Natural killer cell (primary cell): ENCODE measurements at regions not wholly inside any gene's neighbourhood (a gene's known extent, or its start where the extent isn't known, plus 50 kb on each side); places are given as distances from the start of the nearest gene placed in this dataset.

Experiments
- ATAC-seq, 3 donors: fragments of 150-1000 bp in 2 of 3; fragments of 200-7000 bp in 1 of 3; cut with Tn5 transposase; 1 replicate in 1 of 3; 2 replicates in 2 of 3; pipeline ENCODE4 v1.10.0; 2021; ENCODE audit warnings: mild to moderate bottlenecking in 2 of 3, moderate library complexity in 2 of 3
- DNase-seq, 2 donors: peaks; one replicate each; pipeline versions ENCODE4 v3.0.0 to v3.0.0-alpha.2; 2013 to 2021; ENCODE audit warnings: mixed read lengths in 1 of 2
- H3K27ac ChIP-seq: one replicate; pipeline ENCODE4 v1.5.1; 2013; ENCODE audit warnings: mild to moderate bottlenecking, low read length
- H3K27me3 ChIP-seq: one replicate; pipeline ENCODE4 v1.6.1; 2013; ENCODE audit warnings: low read length; ENCODE audit not compliant: control insufficient read depth, insufficient read depth
- H3K36me3 ChIP-seq: one replicate; pipeline ENCODE4 v1.6.1; 2013; ENCODE audit warnings: low read length; ENCODE audit not compliant: control insufficient read depth, insufficient read depth
- H3K4me1 ChIP-seq: one replicate; pipeline ENCODE4 v1.6.1; 2013; ENCODE audit warnings: low read length; ENCODE audit not compliant: control insufficient read depth, insufficient read depth
- H3K4me3 ChIP-seq: one replicate; pipeline ENCODE4 v1.5.1; 2013; ENCODE audit warnings: low read length
- H3K9me3 ChIP-seq: one replicate; pipeline ENCODE4 v1.6.1; 2013; ENCODE audit warnings: low read length; ENCODE audit not compliant: control insufficient read depth, insufficient read depth
- H3K27ac Mint-ChIP-seq, 2 donors: one replicate each; pipeline ENCODE4 v1.8.0; 2022; ENCODE audit warnings: mild to moderate bottlenecking in 2 of 2, mixed read lengths in 2 of 2, moderate library complexity in 1 of 2
- H3K27me3 Mint-ChIP-seq, 2 donors: one replicate each; pipeline ENCODE4 v1.8.0; 2022; ENCODE audit warnings: low read depth in 2 of 2, mixed read lengths in 2 of 2
- H3K36me3 Mint-ChIP-seq: one replicate; pipeline ENCODE4 v1.8.0; 2022; ENCODE audit warnings: mixed read lengths
- H3K4me1 Mint-ChIP-seq, 2 donors: one replicate each; pipeline ENCODE4 v1.8.0; 2022; ENCODE audit warnings: mixed read lengths in 2 of 2
- H3K4me3 Mint-ChIP-seq: one replicate; pipeline ENCODE4 v1.8.0; 2022; ENCODE audit warnings: mild to moderate bottlenecking, moderate library complexity, mixed read lengths
- H3K9me3 Mint-ChIP-seq, 2 donors: one replicate each; pipeline ENCODE4 v1.8.0; 2022; ENCODE audit warnings: mixed read lengths in 2 of 2
- WGBS: methylation state at CpG from one replicate; pipeline ENCODE4 v1.1.7; 2013; ENCODE audit warnings: missing lambda C conversion rate; ENCODE audit not compliant: insufficient coverage; 5-methylcytosine and 5-hydroxymethylcytosine counted together
- intact Hi-C: fragments of 100-400 bp; cut with micrococcal nuclease; formaldehyde crosslinking; loops from one replicate; pipeline ENCODE4 v1.14.2; 2022
- TF ChIP-seq, protein P1 (sequence below): fragments of 200-600 bp; IDR thresholded peaks from one replicate; pipeline ENCODE4 v1.8.0; 2022; ENCODE audit warnings: antibody characterized with exemption

DNA sequence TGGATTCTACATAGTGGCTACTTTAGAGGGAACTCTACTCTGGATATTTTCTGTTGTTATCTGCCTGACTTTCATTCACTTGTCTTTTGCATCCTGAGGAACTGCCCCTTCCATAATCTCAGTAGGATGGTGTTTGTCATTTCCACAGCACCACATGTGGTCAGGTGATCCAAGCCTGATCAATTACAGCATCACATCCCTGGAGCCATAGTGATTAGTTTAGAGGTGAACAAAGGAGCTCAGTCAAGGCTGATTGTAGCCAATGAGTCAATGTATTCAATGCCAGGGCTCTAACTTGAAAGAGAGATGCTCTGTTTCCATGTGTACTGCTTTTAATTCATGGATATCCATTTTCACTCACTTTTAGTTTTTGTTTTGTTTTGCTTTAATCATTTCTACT lies 478.7 kb upstream of the ADAMTS9 start:
- Mint-ChIP-seq H3K4me3 (no peak overlapping the region), H3K27ac (no peak overlapping the region), H3K27me3 (no peaks in the 10 kb centered on the region), H3K4me1 (no peaks in the 10 kb centered on the region), H3K36me3 (no peaks in the 10 kb centered on the region), H3K9me3 (peaks cover 4 to 10% of the 10 kb centered on the region in 2 donors)
- no peak overlapping the region for H3K27ac ChIP-seq
- H3K27me3 ChIP-seq = no peaks in the 10 kb centered on the region
- DNase-seq (no peak), ATAC-seq (no peak)
- H3K36me3 ChIP-seq = no peaks in the 10 kb centered on the region
- intact Hi-C loops = no loop called here
- no peak overlapping the region for H3K4me3 ChIP-seq
- H3K9me3 ChIP-seq = no peaks in the 10 kb centered on the region
- TF ChIP-seq, protein P1, sequence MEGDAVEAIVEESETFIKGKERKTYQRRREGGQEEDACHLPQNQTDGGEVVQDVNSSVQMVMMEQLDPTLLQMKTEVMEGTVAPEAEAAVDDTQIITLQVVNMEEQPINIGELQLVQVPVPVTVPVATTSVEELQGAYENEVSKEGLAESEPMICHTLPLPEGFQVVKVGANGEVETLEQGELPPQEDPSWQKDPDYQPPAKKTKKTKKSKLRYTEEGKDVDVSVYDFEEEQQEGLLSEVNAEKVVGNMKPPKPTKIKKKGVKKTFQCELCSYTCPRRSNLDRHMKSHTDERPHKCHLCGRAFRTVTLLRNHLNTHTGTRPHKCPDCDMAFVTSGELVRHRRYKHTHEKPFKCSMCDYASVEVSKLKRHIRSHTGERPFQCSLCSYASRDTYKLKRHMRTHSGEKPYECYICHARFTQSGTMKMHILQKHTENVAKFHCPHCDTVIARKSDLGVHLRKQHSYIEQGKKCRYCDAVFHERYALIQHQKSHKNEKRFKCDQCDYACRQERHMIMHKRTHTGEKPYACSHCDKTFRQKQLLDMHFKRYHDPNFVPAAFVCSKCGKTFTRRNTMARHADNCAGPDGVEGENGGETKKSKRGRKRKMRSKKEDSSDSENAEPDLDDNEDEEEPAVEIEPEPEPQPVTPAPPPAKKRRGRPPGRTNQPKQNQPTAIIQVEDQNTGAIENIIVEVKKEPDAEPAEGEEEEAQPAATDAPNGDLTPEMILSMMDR = no peak
- H3K4me1 ChIP-seq = no peaks in the 10 kb centered on the region

DNA sequence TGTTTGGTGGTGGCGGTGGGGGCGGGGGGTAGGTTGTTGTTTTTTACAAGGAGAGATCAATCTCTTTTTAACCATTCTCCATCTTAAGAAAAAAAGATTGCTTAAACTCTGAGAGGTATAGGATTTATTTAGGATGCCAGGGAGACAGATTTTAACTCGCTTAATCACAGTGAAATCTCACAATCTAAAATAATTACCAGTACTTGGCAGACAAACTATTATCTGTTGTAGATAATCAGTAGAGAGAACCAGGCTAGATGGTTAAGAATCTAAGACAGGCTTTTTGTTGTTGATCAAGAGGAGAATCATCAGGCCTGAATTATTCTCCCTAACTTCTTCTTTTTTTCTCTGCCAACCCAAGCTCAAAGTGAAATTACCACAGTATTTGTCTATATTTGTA lies 470.2 kb upstream of the ADAMTS9 start:
- intact Hi-C loops = no loop called here
- TF ChIP-seq, protein P1 = no peak
- Histone ChIP-seq H3K27me3 (no peaks in the 10 kb centered on the region), H3K36me3 (no peaks in the 10 kb centered on the region), H3K4me1 (no peaks in the 10 kb centered on the region), H3K4me3 (no peak overlapping the region), H3K9me3 (no peaks in the 10 kb centered on the region), H3K27ac (no peak overlapping the region)
- H3K4me3 Mint-ChIP-seq = no peak overlapping the region
- WGBS = no CpG with 5 or more reads among the region's 3 CpGs
- no peaks in the 10 kb centered on the region for H3K36me3 Mint-ChIP-seq
- DNase-seq (no peak), ATAC-seq (no peak)
- H3K27ac Mint-ChIP-seq = no peak overlapping the region
- H3K9me3 Mint-ChIP-seq = peaks cover 4 to 9% of the 10 kb centered on the region in 2 donors
- H3K4me1 Mint-ChIP-seq = no peaks in the 10 kb centered on the region
- no peaks in the 10 kb centered on the region for H3K27me3 Mint-ChIP-seq

DNA sequence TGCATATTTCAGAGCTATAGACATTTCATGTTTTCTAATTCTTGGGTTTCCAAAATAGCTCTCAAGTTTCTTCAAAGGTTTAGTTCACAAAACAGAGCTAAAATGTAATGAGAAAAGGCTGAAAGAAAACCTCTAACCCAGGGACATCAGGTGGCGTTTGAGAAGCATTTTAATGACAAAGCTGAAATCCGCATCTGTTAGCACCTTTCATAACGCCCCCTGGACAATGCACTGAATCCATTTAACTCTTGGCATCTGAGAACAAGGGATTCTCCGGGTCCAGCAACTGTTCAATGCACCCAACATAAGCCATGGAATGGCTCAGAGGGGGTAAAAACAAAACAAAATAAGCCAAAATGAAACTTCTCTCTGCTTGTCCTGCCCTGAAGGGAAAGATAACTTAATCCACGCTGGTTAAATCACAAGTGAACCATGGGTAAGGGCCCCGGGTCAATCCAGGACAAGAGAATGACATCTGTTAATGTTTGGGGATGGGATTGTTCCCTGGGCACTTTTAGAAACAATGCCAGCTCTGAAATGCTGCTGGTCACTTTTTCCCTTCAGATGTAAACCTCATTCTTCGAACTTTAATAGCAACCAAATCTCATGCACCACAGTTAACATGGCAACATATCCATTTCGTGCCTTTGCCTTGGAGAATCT lies 466.2 kb upstream of the ADAMTS9 start:
- ATAC-seq (no peak), DNase-seq (no peak)
- H3K27ac Mint-ChIP-seq = no peak overlapping the region
- TF ChIP-seq, protein P1 = no peak
- H3K27me3 ChIP-seq = no peaks in the 10 kb centered on the region
- no peak overlapping the region for H3K27ac ChIP-seq
- H3K4me1 ChIP-seq = no peaks in the 10 kb centered on the region
- H3K36me3 ChIP-seq = no peaks in the 10 kb centered on the region
- intact Hi-C loops = no loop called here
- H3K9me3 Mint-ChIP-seq = peaks cover 7 to 19% of the 10 kb centered on the region in 2 donors
- WGBS = 74% methylated on average over 7 of the region's 8 CpGs
- no peaks in the 10 kb centered on the region for H3K27me3 Mint-ChIP-seq
- no peaks in the 10 kb centered on the region for H3K9me3 ChIP-seq
- no peaks in the 10 kb centered on the region for H3K36me3 Mint-ChIP-seq
- H3K4me1 Mint-ChIP-seq = no peaks in the 10 kb centered on the region
- no peak overlapping the region for H3K4me3 ChIP-seq
- no peak overlapping the region for H3K4me3 Mint-ChIP-seq

DNA sequence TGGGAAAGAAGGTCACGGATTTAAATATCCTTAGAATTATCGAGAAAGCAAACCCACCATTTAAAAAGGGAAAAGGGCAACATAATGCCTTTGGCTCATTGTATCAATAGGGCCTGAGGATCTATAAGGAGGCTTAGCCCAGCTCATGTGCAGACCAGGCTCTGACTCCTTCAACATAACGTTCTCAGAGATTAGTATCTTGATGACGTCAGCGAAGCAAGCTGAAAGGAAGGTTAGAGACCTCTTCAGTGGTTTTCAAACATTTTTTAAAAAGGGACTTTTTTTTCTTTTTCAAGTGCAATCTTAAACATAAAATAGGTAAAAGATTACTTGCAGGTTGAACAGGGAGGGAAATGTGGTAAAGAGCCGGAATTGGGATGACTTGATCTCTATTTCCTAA lies 463.9 kb upstream of the ADAMTS9 start:
- Mint-ChIP-seq H3K4me1 (no peaks in the 10 kb centered on the region), H3K27me3 (no peaks in the 10 kb centered on the region), H3K4me3 (no peak overlapping the region), H3K27ac (no peak overlapping the region), H3K36me3 (no peaks in the 10 kb centered on the region), H3K9me3 (peaks cover 6 to 20% of the 10 kb centered on the region in 2 donors)
- H3K4me1 ChIP-seq = no peaks in the 10 kb centered on the region
- intact Hi-C loops = no loop called here
- WGBS = 96% methylated on average over 6 of the region's 6 CpGs
- ATAC-seq (no peak), DNase-seq (no peak)
- TF ChIP-seq, protein P1 = no peak
- H3K36me3 ChIP-seq = no peaks in the 10 kb centered on the region
- H3K9me3 ChIP-seq = no peaks in the 10 kb centered on the region
- no peaks in the 10 kb centered on the region for H3K27me3 ChIP-seq
- H3K4me3 ChIP-seq = no peak overlapping the region
- no peak overlapping the region for H3K27ac ChIP-seq
